ENCODE measurements at regions not wholly inside any gene's neighbourhood (a gene's known extent, or its start where the extent isn't known, plus 50 kb on each side); places are given as distances from the start of the nearest gene placed in this dataset.
"Not testable (repeated sequence)": the region's sequence is repeated elsewhere in the genome, so short reads cannot be mapped to it uniquely, and the experiment has no call there.

DNA sequence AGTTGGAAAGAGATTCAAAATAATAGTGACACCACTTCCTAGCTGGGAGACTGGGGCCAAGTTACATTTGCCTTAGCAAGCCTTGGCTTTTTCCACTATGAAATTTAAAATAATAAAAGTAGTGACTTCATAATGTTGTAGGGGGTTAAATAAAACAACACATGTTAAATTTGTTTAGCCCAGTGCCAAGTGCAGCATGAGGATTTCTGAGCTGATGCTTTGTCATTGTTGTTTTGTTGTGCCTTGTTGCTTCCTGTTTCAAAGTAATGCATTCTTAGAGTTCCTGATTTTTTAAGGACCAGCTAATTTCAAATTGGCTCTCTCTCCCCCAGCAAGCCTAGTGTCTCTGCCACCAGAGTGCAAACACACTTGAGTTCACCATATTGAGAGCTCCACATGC, 270.7 kb upstream of the PAPPA start:
- H3K4me1 Mint-ChIP-seq (ENCODE audit: low read depth in 2 of 2), result no peaks in the 10 kb centered on the region
- peaks cover 16% of the 10 kb centered on the region for H3K9me3 Mint-ChIP-seq
- no peak overlapping the region for H3K27ac Mint-ChIP-seq
- ATAC-seq (no peak), DNase-seq (ENCODE audit: low spot score) (no peak)
- no peaks in the 10 kb centered on the region for H3K36me3 Mint-ChIP-seq
- H3K4me3 Mint-ChIP-seq, result no peak overlapping the region
- H3K27me3 Mint-ChIP-seq, result no peaks in the 10 kb centered on the region

DNA sequence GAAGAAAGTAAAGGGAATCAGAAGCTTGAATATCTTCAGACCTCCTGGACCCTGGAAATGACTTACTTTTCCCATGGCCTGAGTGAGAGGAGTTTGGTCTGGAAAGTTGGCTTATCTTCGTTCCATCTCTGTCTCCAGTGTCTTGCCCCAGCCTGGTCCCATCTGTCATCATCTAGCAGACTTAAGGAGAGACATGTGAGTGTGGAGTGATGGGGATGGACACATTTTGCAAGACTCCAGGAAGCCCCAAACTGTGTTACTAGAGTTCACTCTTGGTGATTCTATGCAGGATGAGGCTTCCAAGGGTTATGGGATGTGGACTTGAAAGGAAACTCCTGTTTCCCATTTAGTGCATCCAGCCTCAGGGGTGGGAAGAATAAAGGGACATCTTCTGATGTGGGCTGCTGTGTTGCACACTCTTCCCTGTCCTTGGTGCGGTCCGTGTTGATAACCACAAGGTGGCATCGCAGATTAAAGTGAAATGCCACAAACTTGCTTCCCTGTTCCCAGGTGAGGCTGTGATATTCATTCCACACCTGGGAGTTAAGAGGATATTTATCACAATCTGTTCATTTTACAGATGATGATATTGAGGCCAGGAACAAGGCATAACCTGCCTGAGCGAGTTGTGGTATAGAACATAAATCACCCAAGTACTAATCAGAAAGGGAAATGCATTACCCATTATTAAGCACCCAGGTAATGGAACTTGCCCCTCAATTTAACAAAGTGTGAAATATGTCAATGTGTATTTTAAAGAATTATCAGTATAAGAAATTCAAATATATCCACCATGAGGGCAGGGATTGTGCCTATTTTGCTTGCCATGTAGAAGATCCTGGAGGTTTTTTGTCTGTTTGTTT, 269.9 kb upstream of the PAPPA start:
- DNase-seq (ENCODE audit: low spot score), result no peak
- Mint-ChIP-seq H3K4me3 (no peak overlapping the region), H3K27me3 (no peaks in the 10 kb centered on the region), H3K27ac (no peak overlapping the region), H3K4me1 (ENCODE audit: low read depth in 2 of 2) (no peaks in the 10 kb centered on the region), H3K36me3 (no peaks in the 10 kb centered on the region), H3K9me3 (peaks cover 13% of the 10 kb centered on the region)
- no peak for ATAC-seq

DNA sequence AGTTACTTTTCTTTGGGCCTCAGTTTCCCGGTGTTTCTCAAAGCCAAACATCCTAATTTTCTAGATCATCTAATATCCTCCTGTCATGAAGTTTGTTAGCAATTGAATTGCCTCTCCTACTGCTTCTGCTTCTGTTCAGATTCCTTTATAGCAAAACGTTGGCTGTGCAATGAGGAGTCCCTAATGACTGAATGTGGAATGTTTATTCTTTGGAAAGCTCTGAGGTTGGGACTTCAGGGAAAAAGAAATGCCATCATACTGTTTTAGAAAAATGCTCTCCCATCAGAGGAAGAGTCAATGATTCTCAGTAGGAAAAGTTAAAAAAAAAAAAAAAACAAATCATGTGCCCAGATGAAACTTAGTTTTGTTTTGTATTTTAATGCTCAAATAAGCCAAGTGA, 268.7 kb upstream of the PAPPA start:
- Mint-ChIP-seq H3K27ac (no peak overlapping the region), H3K4me3 (no peak overlapping the region), H3K4me1 (ENCODE audit: low read depth in 2 of 2) (no peaks in the 10 kb centered on the region), H3K27me3 (no peaks in the 10 kb centered on the region), H3K9me3 (peaks cover 17% of the 10 kb centered on the region), H3K36me3 (no peaks in the 10 kb centered on the region)
- no peak for ATAC-seq
- no peak for DNase-seq (ENCODE audit: low spot score)

DNA sequence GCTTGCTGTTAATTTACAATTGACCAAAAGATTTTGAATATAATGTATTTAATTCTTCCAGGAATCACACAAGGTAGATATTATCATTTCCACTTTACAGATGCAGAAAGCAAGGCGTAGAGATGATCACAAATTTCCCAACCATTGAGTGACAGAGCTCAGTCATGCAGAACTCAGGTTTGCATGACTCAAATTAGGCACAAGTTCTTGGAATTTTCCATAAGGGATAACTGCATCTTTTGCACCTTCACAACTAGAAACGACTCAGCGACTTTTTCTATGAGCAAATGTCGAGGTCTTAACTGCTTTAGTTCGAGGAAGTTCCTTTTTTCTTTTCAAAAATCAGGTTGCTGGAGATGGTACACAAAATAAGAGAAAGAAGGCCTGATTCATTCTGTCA, 265.5 kb upstream of the PAPPA start:
- no peak for ATAC-seq
- Mint-ChIP-seq H3K36me3 (no peaks in the 10 kb centered on the region), H3K9me3 (peaks cover 18% of the 10 kb centered on the region), H3K27ac (no peak overlapping the region), H3K4me1 (ENCODE audit: low read depth in 2 of 2) (no peaks in the 10 kb centered on the region), H3K27me3 (no peaks in the 10 kb centered on the region), H3K4me3 (no peak overlapping the region)
- DNase-seq (ENCODE audit: low spot score), result no peak

DNA sequence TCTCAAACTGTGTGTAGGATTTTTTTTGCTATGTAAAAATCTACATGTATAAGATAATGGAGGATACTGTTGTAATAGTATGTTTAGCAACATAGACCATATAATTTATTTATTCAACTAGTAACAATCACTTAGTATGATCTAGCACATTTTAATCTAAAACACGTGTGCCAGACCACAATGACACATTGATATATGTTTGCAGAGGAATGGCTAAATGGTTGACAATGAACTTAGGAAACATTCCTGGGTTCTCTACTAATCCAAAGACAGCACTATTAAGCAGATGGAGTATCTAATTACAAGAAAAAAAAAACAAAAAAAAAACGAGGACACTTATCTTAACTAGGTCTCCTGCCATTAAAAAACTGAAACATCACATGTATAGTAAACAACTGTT, 261.7 kb upstream of the PAPPA start:
- Mint-ChIP-seq H3K27ac (no peak overlapping the region), H3K36me3 (no peaks in the 10 kb centered on the region), H3K27me3 (no peaks in the 10 kb centered on the region), H3K4me3 (no peak overlapping the region), H3K9me3 (peaks cover 8% of the 10 kb centered on the region), H3K4me1 (ENCODE audit: low read depth in 2 of 2) (no peaks in the 10 kb centered on the region)
- no peak for ATAC-seq
- DNase-seq (ENCODE audit: low spot score), result no peak

DNA sequence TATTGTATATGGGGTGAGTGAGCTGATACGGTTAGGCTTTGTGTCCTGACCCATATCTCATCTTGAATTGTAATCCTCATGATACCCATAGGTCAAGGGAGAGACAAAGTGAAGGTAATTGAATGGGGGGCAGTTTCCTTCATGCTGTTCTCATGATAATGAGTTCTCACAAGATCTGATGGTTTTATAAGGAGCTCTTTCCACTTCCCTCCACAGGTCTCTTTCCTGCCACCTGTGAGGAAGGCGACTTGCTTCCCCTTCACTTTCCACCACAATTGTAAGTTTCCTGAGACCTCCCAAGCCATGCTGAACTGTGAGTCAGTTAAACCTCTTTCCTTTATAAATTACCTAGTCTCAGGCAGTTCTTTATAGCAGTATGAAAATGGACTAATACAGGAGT, 255.1 kb upstream of the PAPPA start:
- not testable (repeated sequence) for H3K4me1 Mint-ChIP-seq (ENCODE audit: low read depth in 2 of 2); H3K9me3 Mint-ChIP-seq; H3K27me3 Mint-ChIP-seq; DNase-seq (ENCODE audit: low spot score); ATAC-seq; H3K27ac Mint-ChIP-seq; H3K4me3 Mint-ChIP-seq; H3K36me3 Mint-ChIP-seq

DNA sequence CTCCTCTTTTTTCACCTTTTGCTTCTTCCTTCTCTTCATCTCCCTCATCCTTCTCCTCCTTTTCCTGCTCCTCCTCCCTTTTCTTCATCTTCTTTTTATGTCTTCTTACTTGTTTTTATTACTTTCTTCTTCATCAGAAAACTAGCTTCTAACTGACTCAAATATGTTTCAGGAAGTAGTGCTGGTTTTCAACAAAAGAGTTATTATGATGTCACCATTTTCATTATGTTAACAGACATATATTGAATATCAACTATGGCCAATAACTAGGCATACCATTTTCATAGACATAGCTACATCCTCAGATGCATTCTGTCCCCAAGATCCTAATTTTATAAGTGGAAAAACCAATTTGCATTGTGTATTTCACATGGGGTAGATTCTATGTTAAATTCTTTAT, 252.9 kb upstream of the PAPPA start:
- no peak for ATAC-seq
- H3K4me3 Mint-ChIP-seq, result no peak overlapping the region
- H3K27ac Mint-ChIP-seq, result no peak overlapping the region
- DNase-seq (ENCODE audit: low spot score), result no peak
- H3K36me3 Mint-ChIP-seq, result no peaks in the 10 kb centered on the region
- peaks cover 12% of the 10 kb centered on the region for H3K9me3 Mint-ChIP-seq
- no peaks in the 10 kb centered on the region for H3K4me1 Mint-ChIP-seq (ENCODE audit: low read depth in 2 of 2)
- no peaks in the 10 kb centered on the region for H3K27me3 Mint-ChIP-seq

DNA sequence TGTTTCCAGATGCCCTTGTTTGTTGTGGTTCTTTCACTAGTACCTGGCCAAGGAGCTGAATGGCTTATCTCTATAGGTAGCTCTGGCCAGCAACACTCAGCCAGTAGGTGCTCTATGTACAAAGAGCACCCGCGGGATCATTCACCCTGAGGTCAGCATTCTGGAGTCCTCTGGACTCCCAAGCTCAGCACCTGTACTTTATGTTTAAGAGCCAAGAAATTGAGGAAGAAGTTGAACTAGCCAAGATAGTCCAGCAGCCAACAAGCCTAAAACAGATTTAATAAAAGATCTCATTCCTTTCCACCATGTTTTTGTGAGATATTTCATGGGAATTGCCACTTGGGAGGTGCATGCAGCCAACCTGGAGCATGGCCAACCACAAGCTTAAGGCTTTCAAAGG, 242.6 kb upstream of the PAPPA start:
- Mint-ChIP-seq H3K9me3 (peaks cover 7% of the 10 kb centered on the region), H3K27ac (no peak overlapping the region), H3K36me3 (peaks cover 4% of the 10 kb centered on the region), H3K4me3 (no peak overlapping the region), H3K4me1 (ENCODE audit: low read depth in 2 of 2) (no peaks in the 10 kb centered on the region), H3K27me3 (no peaks in the 10 kb centered on the region)
- no peak for ATAC-seq
- no peak for DNase-seq (ENCODE audit: low spot score)

DNA sequence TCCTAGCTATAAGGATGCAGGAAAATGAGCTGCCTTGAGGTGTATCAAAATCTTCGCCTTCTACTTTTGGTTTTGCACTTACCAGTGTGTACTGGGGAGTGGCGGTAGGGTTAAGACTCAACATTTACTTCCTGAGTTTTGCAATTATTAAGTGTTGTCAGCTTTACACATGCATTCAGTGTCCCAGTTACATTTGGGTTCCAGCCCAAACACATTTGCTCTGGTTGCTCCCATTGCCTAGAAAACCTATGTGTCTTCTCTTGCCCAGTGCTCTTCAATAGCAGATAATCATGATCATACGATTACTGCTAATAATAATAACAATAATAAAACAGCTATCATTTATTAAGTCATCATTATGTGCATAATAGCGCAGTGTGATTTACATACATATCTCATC, 241.5 kb upstream of the PAPPA start:
- DNase-seq (ENCODE audit: low spot score) (no peak), ATAC-seq (no peak)
- H3K27me3 Mint-ChIP-seq, result no peaks in the 10 kb centered on the region
- no peak overlapping the region for H3K27ac Mint-ChIP-seq
- H3K4me1 Mint-ChIP-seq (ENCODE audit: low read depth in 2 of 2), result no peaks in the 10 kb centered on the region
- peaks cover 15% of the 10 kb centered on the region for H3K9me3 Mint-ChIP-seq
- no peak overlapping the region for H3K4me3 Mint-ChIP-seq
- peaks cover 4% of the 10 kb centered on the region for H3K36me3 Mint-ChIP-seq

DNA sequence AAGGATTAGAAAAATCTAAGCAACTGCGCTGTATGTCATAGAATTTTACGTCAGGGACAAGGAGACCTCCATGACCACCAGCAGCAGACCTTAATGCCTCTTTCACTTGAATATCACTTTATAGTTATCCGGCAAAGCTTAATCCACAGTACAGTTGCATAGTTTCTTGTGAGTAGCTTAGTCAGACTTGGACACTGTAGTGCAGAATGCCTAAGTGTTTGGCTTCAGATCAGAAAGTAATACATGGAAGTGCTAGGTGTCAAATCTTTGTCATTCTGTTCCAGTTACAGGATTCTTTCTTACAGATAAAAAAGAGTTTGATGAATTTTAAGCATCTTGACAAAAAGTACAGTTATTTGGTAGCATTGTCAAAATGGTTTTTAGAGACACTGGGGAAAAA, 239.9 kb upstream of the PAPPA start:
- H3K4me1 Mint-ChIP-seq (ENCODE audit: low read depth in 2 of 2), result no peaks in the 10 kb centered on the region
- no peak overlapping the region for H3K27ac Mint-ChIP-seq
- DNase-seq (ENCODE audit: low spot score) (no peak), ATAC-seq (no peak)
- H3K9me3 Mint-ChIP-seq, result peaks cover 12% of the 10 kb centered on the region
- no peak overlapping the region for H3K4me3 Mint-ChIP-seq
- no peaks in the 10 kb centered on the region for H3K27me3 Mint-ChIP-seq
- H3K36me3 Mint-ChIP-seq, result peaks cover 4% of the 10 kb centered on the region

DNA sequence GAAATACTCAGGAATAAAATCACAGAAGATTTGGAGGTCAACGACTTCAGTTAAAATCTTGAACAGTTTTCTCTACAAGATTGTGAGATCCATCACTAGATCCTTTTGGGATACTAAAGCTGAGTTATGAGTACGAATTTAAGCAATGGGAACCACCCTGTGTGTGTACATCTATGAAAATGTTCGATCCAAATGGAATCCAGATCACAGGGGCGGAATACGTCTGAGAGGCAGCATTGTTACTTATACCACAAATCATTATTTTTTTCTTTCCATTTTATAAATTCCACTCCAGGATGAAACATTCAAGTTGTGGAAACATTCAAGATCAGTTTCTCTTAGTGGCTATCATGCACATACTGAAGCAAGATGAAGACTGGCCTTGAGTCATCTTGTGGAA, 239.3 kb upstream of the PAPPA start:
- DNase-seq (ENCODE audit: low spot score) (no peak), ATAC-seq (no peak)
- Mint-ChIP-seq H3K27ac (no peak overlapping the region), H3K27me3 (no peaks in the 10 kb centered on the region), H3K4me3 (no peak overlapping the region), H3K36me3 (peaks cover 4% of the 10 kb centered on the region), H3K9me3 (peaks cover 7% of the 10 kb centered on the region), H3K4me1 (ENCODE audit: low read depth in 2 of 2) (no peaks in the 10 kb centered on the region)

DNA sequence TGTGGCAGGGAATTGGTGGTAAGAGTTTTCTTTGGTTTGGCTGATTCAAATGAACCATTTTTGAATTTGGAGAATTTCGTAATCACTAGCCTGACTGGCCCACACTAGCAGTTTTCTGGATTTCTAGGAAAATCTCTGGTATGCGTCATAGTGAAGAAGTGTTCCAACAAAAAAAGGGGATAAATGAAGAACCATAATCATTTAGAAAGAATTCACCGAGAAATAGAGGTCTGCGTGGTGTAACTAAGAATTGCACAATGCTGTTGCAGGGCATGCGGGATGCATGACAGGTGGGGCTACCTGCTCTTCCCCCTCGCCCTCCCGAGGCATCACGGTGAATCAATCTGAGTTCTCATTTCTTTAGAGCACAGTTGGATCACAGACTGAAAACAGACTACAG, 232.3 kb upstream of the PAPPA start:
- H3K27ac Mint-ChIP-seq, result no peak overlapping the region
- ATAC-seq, result no peak
- H3K9me3 Mint-ChIP-seq, result peaks cover 26% of the 10 kb centered on the region

DNA sequence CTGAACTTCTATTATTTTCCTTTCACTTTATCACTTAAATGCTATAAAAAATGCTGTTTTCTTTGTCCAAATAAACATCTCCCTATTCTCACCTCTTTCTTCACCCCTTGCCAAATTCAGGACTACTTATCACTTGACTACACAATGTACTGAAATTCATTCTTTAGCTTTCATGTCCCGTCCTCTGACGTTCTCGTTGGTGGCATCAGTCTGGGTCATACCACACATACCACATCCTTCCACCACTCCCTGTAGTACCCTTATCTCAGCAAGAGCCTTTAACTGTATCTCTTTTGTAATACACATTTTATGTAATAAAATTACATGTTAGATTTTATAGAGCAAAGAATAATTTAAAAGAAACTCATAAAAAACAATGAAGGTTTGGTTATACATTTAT, 231.1 kb upstream of the PAPPA start:
- peaks cover 23% of the 10 kb centered on the region for H3K9me3 Mint-ChIP-seq
- ATAC-seq, result no peak
- no peak overlapping the region for H3K4me3 Mint-ChIP-seq
- no peak overlapping the region for H3K27ac Mint-ChIP-seq
- DNase-seq (ENCODE audit: low spot score), result no peak
- H3K4me1 Mint-ChIP-seq (ENCODE audit: low read depth in 2 of 2), result peaks cover 0 to 5% of the 10 kb centered on the region in 2 donors
- H3K36me3 Mint-ChIP-seq, result peaks cover 4% of the 10 kb centered on the region
- no peaks in the 10 kb centered on the region for H3K27me3 Mint-ChIP-seq

More for the DNA sequence above, 232.3 kb upstream of the PAPPA start:
- Mint-ChIP-seq H3K36me3 (peaks cover 4% of the 10 kb centered on the region), H3K4me1 (ENCODE audit: low read depth in 2 of 2) (peaks cover 0 to 5% of the 10 kb centered on the region in 2 donors), H3K27me3 (no peaks in the 10 kb centered on the region), H3K4me3 (no peak overlapping the region)
- DNase-seq (ENCODE audit: low spot score), result no peak

DNA sequence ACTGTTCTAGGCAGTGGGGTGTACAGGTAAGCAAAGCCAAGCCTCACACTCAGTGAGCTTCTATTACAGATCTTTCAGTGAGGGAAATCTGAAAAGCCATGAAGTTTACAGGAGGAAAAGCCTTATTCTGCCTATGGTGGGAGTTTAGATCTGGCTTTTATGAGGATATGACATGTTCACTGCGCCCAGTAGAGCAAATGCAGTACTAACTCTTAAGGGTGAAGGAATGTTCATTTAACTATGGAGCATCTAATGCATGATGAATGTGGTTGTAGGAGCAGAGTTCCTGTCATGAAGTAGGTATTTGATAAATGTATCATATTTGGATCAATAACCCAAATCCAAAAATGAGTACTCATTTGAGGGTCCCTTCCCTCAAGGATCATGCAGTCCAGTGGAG, 230.2 kb upstream of the PAPPA start:
- no peak overlapping the region for H3K27ac Mint-ChIP-seq
- peaks cover 25% of the 10 kb centered on the region for H3K9me3 Mint-ChIP-seq
- no peak for ATAC-seq
- no peak for DNase-seq (ENCODE audit: low spot score)
- no peaks in the 10 kb centered on the region for H3K27me3 Mint-ChIP-seq
- peaks cover 4% of the 10 kb centered on the region for H3K36me3 Mint-ChIP-seq
- H3K4me3 Mint-ChIP-seq, result no peak overlapping the region
- peaks cover 0 to 5% of the 10 kb centered on the region in 2 donors for H3K4me1 Mint-ChIP-seq (ENCODE audit: low read depth in 2 of 2)

Data from natural killer cell treated with Interleukin-12 subunit alpha and Interleukin-12 subunit beta and Interleukin-15 and Interleukin-18, amount 100 ng/mL, for 72 hours (primary cell).